ENCODE measurements at regions not wholly inside any gene's neighbourhood (a gene's known extent, or its start where the extent isn't known, plus 50 kb on each side); places are given as distances from the start of the nearest gene placed in this dataset.

- Mint-ChIP-seq H3K4me1 (no peaks in the 10 kb centered on the region), H3K36me3 (ENCODE audit: low read depth) (no peaks in the 10 kb centered on the region), H3K27ac (no peak overlapping the region), H3K4me3 (no peak overlapping the region), H3K27me3 (ENCODE audit: insufficient read depth) (no peaks in the 10 kb centered on the region), H3K9me3 (no peaks in the 10 kb centered on the region)
- no peaks in the 10 kb centered on the region for H3K9me3 ChIP-seq (ENCODE audit: control insufficient read depth, low read length)
- TF ChIP-seq CTCF (conservative IDR thresholded peaks at IDR 0.05) = no peak
- H3K27me3 ChIP-seq (ENCODE audit: control insufficient read depth, insufficient read depth, low read length, poor library complexity, severe bottlenecking) = no peaks in the 10 kb centered on the region
- H3K4me1 ChIP-seq (ENCODE audit: control insufficient read depth, insufficient read depth, low read length) = no peaks in the 10 kb centered on the region
- no peaks in the 10 kb centered on the region for H3K36me3 ChIP-seq (ENCODE audit: control insufficient read depth, insufficient read depth, low read length)
- WGBS, 2 experiments (ENCODE audit: insufficient coverage in 1 of 2, insufficient read length in 1 of 2) = 95 to 100% methylated on average over 1 of the region's 1 CpG
- H3K27ac ChIP-seq (ENCODE audit: low read depth, low read length) = no peak overlapping the region
- H3K4me3 ChIP-seq (ENCODE audit: low read length) = no peak overlapping the region
- H3K9ac ChIP-seq (ENCODE audit: extremely low read depth, low read length, poor library complexity, severe bottlenecking) = no peak overlapping the region
- DNase-seq = no peak
These were observed 253.2 kb downstream of the PTPRC start for GRCh38 chr1:198892065-198892464.

- H3K4me3 Mint-ChIP-seq = no peak overlapping the region
- H3K27me3 Mint-ChIP-seq (ENCODE audit: insufficient read depth) = no peaks in the 10 kb centered on the region
- no peak overlapping the region for H3K27ac Mint-ChIP-seq
- H3K36me3 ChIP-seq (ENCODE audit: control insufficient read depth, insufficient read depth, low read length) = no peaks in the 10 kb centered on the region
- H3K4me1 ChIP-seq (ENCODE audit: control insufficient read depth, insufficient read depth, low read length) = no peaks in the 10 kb centered on the region
- no peak overlapping the region for H3K27ac ChIP-seq (ENCODE audit: low read depth, low read length)
- H3K4me3 ChIP-seq (ENCODE audit: low read length) = no peak overlapping the region
- H3K36me3 Mint-ChIP-seq (ENCODE audit: low read depth) = no peaks in the 10 kb centered on the region
- H3K4me1 Mint-ChIP-seq = no peaks in the 10 kb centered on the region
- no peak overlapping the region for H3K9ac ChIP-seq (ENCODE audit: extremely low read depth, low read length, poor library complexity, severe bottlenecking)
- DNase-seq = no peak
- H3K9me3 ChIP-seq (ENCODE audit: control insufficient read depth, low read length) = no peaks in the 10 kb centered on the region
- 100% methylated on average over 1 of the region's 1 CpG for WGBS, 2 experiments (ENCODE audit: insufficient coverage in 1 of 2, insufficient read length in 1 of 2)
- H3K27me3 ChIP-seq (ENCODE audit: control insufficient read depth, insufficient read depth, low read length, poor library complexity, severe bottlenecking) = no peaks in the 10 kb centered on the region
- H3K9me3 Mint-ChIP-seq = no peaks in the 10 kb centered on the region
- no peak for TF ChIP-seq CTCF (conservative IDR thresholded peaks at IDR 0.05)
These were observed 254.3 kb downstream of the PTPRC start for GRCh38 chr1:198893141-198893540.

DNA sequence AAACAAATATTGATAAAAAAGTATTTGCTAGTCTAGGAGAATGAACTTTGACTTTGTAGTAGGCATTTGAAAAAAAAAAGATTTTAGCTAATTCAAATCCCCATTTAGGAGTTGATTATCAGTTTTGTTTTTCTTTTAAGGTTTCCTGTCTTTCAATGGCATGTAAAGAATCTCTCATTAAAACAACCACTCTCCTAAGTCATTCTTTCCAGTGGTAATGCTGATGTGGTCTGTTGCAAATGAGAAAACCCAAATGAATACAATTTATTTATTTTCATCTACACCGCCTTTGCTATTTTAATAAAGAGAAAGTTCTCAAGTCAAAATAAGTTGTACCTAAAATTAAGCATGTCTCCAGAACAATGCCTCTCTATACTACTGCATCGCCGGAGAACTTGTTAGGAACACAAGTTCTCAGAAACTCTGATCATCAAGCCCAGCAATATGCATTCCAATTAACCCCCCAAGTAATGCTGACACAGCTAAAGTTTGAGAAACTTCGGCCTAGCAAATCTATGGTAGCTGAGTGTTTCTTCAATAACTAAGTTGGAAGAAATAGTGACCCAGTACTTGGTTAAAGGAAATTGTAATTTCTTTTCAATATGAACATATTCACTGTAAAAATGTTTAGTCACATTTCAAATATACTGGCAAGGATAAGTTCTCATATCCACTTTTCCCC, 255.1 kb downstream of the PTPRC start:
- H3K9me3 Mint-ChIP-seq = no peaks in the 10 kb centered on the region
- H3K36me3 Mint-ChIP-seq (ENCODE audit: low read depth) = no peaks in the 10 kb centered on the region
- DNase-seq = no peak
- no peak overlapping the region for H3K27ac ChIP-seq (ENCODE audit: low read depth, low read length)
- H3K27me3 Mint-ChIP-seq (ENCODE audit: insufficient read depth) = no peaks in the 10 kb centered on the region
- no peak for TF ChIP-seq CTCF (conservative IDR thresholded peaks at IDR 0.05)
- H3K9me3 ChIP-seq (ENCODE audit: control insufficient read depth, low read length) = no peaks in the 10 kb centered on the region
- H3K27ac Mint-ChIP-seq = no peak overlapping the region
- 97 to 100% methylated on average over 1 to 4 of the region's 4 CpGs for WGBS, 2 experiments (ENCODE audit: insufficient coverage in 1 of 2, insufficient read length in 1 of 2)
- no peaks in the 10 kb centered on the region for H3K36me3 ChIP-seq (ENCODE audit: control insufficient read depth, insufficient read depth, low read length)
- H3K4me1 Mint-ChIP-seq = no peaks in the 10 kb centered on the region
- H3K27me3 ChIP-seq (ENCODE audit: control insufficient read depth, insufficient read depth, low read length, poor library complexity, severe bottlenecking) = no peaks in the 10 kb centered on the region
- no peak overlapping the region for H3K9ac ChIP-seq (ENCODE audit: extremely low read depth, low read length, poor library complexity, severe bottlenecking)
- H3K4me3 Mint-ChIP-seq = no peak overlapping the region
- H3K4me1 ChIP-seq (ENCODE audit: control insufficient read depth, insufficient read depth, low read length) = no peaks in the 10 kb centered on the region
- H3K4me3 ChIP-seq (ENCODE audit: low read length) = no peak overlapping the region

Measured in endodermal cell (in vitro differentiated cells).